Right lobe of liver (tissue), 4 donors: ENCODE measurements at regions not wholly inside any gene's neighbourhood (a gene's known extent, or its start where the extent isn't known, plus 50 kb on each side); places are given as distances from the start of the nearest gene placed in this dataset.

Source experiments
- CTCF ChIP-seq, 4 donors: fragments of 200-600 bp in 3 of 4; fragments of 450-650 bp in 1 of 4; IDR thresholded peaks; one replicate each; pipeline versions ENCODE4 v1.5.1 to v1.8.0; 2016 to 2022; ENCODE audit warnings: antibody characterized with exemption in 4 of 4, mild to moderate bottlenecking in 2 of 4
- POLR2A ChIP-seq: fragments of 450-650 bp; IDR thresholded peaks from one replicate; pipeline ENCODE4 v1.6.1; 2017; ENCODE audit warnings: antibody characterized with exemption, mild to moderate bottlenecking
- donor health status: DM: no; HTN: no; CAD: no.
- donor health status: DM: no; HTN: no; CAD: no.
- donor health status: DM: no; HTN: yes; CAD: no.

GRCh38 chr11:106302416-106302815 lies 225.0 kb downstream of the AASDHPPT start:
- TF ChIP-seq CTCF (IDR thresholded peaks at IDR 0.05) (no peak), POLR2A (no peak)
